Activated naive CD8-positive, alpha-beta T cell treated with anti-CD3 and anti-CD28 coated beads, Interleukin-2, amount 50 U/mL, for 24 hours (primary cell): ENCODE measurements at regions not wholly inside any gene's neighbourhood (a gene's known extent, or its start where the extent isn't known, plus 50 kb on each side); places are given as distances from the start of the nearest gene placed in this dataset.
"Not testable (repeated sequence)": the region's sequence is repeated elsewhere in the genome, so short reads cannot be mapped to it uniquely, and the experiment has no call there.

Source experiments
- ATAC-seq: fragments of 150-1000 bp; cut with Tn5 transposase; one replicate; pipeline ENCODE4 v1.10.0; 2021
- DNase-seq: peaks from one replicate; pipeline ENCODE4 v3.0.0; 2021
- H3K27ac Mint-ChIP-seq: one replicate; pipeline ENCODE4 v1.8.0; 2021; ENCODE audit warnings: mild to moderate bottlenecking, mixed read lengths
- H3K27me3 Mint-ChIP-seq: one replicate; pipeline ENCODE4 v1.8.0; 2021; ENCODE audit warnings: mixed read lengths
- H3K36me3 Mint-ChIP-seq: one replicate; pipeline ENCODE4 v1.8.0; 2021; ENCODE audit warnings: low read depth, mixed read lengths
- H3K4me1 Mint-ChIP-seq: one replicate; pipeline ENCODE4 v1.8.0; 2021; ENCODE audit warnings: mixed read lengths
- H3K4me3 Mint-ChIP-seq: one replicate; pipeline ENCODE4 v1.8.0; 2021; ENCODE audit warnings: mild to moderate bottlenecking, moderate library complexity, mixed read lengths
- H3K9me3 Mint-ChIP-seq: one replicate; pipeline ENCODE4 v1.8.0; 2021; ENCODE audit warnings: mixed read lengths

GRCh38 chr3:11719406-11720303 lies 75.9 kb upstream of the VGLL4 start:
- DNase-seq (peak; percentile 71), ATAC-seq (peak; percentile 61)
- Mint-ChIP-seq H3K36me3 (no peaks in the 10 kb centered on the region), H3K4me3 (peak overlapping the region; percentile 91), H3K4me1 (peaks cover 16% of the 10 kb centered on the region), H3K9me3 (no peaks in the 10 kb centered on the region), H3K27ac (no peak overlapping the region), H3K27me3 (peaks cover 15% of the 10 kb centered on the region)

GRCh38 chr3:11718637-11719405 lies 75.1 kb upstream of the VGLL4 start:
- ATAC-seq = peak; percentile 38
- peak overlapping the region; percentile 87 for H3K27ac Mint-ChIP-seq
- peak; percentile 43 for DNase-seq
- H3K36me3 Mint-ChIP-seq = no peaks in the 10 kb centered on the region
- no peaks in the 10 kb centered on the region for H3K9me3 Mint-ChIP-seq
- H3K4me1 Mint-ChIP-seq = peaks cover 15% of the 10 kb centered on the region
- peaks cover 13% of the 10 kb centered on the region for H3K27me3 Mint-ChIP-seq
- H3K4me3 Mint-ChIP-seq = peak overlapping the region; percentile 91

GRCh38 chr3:11717768-11718636 lies 74.3 kb upstream of the VGLL4 start:
- H3K4me1 Mint-ChIP-seq = peaks cover 15% of the 10 kb centered on the region
- H3K27me3 Mint-ChIP-seq = peaks cover 13% of the 10 kb centered on the region
- peak overlapping the region; percentile 87 for H3K27ac Mint-ChIP-seq
- ATAC-seq (no peak), DNase-seq (no peak)
- H3K9me3 Mint-ChIP-seq = no peaks in the 10 kb centered on the region
- H3K36me3 Mint-ChIP-seq = no peaks in the 10 kb centered on the region
- H3K4me3 Mint-ChIP-seq = peak overlapping the region; percentile 91

GRCh38 chr3:11717301-11717700 lies 73.6 kb upstream of the VGLL4 start:
- H3K27ac Mint-ChIP-seq = no peak overlapping the region
- H3K9me3 Mint-ChIP-seq = no peaks in the 10 kb centered on the region
- H3K4me3 Mint-ChIP-seq = no peak overlapping the region
- no peaks in the 10 kb centered on the region for H3K36me3 Mint-ChIP-seq
- peaks cover 15% of the 10 kb centered on the region for H3K4me1 Mint-ChIP-seq
- ATAC-seq = no peak
- H3K27me3 Mint-ChIP-seq = peaks cover 13% of the 10 kb centered on the region
- no peak for DNase-seq

GRCh38 chr3:11716573-11717290 lies 73.0 kb upstream of the VGLL4 start:
- peaks cover 10% of the 10 kb centered on the region for H3K27me3 Mint-ChIP-seq
- no peaks in the 10 kb centered on the region for H3K36me3 Mint-ChIP-seq
- H3K4me1 Mint-ChIP-seq = peaks cover 15% of the 10 kb centered on the region
- DNase-seq = no peak
- H3K9me3 Mint-ChIP-seq = no peaks in the 10 kb centered on the region
- no peak for ATAC-seq
- H3K27ac Mint-ChIP-seq = no peak overlapping the region
- H3K4me3 Mint-ChIP-seq = no peak overlapping the region

- no peak for ATAC-seq
- no peaks in the 10 kb centered on the region for H3K27me3 Mint-ChIP-seq
- H3K27ac Mint-ChIP-seq = no peak overlapping the region
- H3K4me3 Mint-ChIP-seq = no peak overlapping the region
- DNase-seq = no peak
- peaks cover 13% of the 10 kb centered on the region for H3K9me3 Mint-ChIP-seq
- peaks cover 4% of the 10 kb centered on the region for H3K4me1 Mint-ChIP-seq
- peaks cover 11% of the 10 kb centered on the region for H3K36me3 Mint-ChIP-seq
Measured at GRCh38 chr3:11713171-11713570, 69.5 kb upstream of the VGLL4 start.

GRCh38 chr3:11712646-11713045 lies 68.9 kb upstream of the VGLL4 start:
- H3K36me3 Mint-ChIP-seq = peaks cover 11% of the 10 kb centered on the region
- no peak for ATAC-seq
- no peak for DNase-seq
- peaks cover 13% of the 10 kb centered on the region for H3K9me3 Mint-ChIP-seq
- H3K4me1 Mint-ChIP-seq = no peaks in the 10 kb centered on the region
- no peak overlapping the region for H3K27ac Mint-ChIP-seq
- no peak overlapping the region for H3K4me3 Mint-ChIP-seq
- H3K27me3 Mint-ChIP-seq = no peaks in the 10 kb centered on the region

- H3K9me3 Mint-ChIP-seq = peaks cover 13% of the 10 kb centered on the region
Measured at GRCh38 chr3:11711876-11712275, 68.2 kb upstream of the VGLL4 start.

GRCh38 chr3:11709782-11710181 lies 66.1 kb upstream of the VGLL4 start:
- H3K9me3 Mint-ChIP-seq = peaks cover 13% of the 10 kb centered on the region
- no peak overlapping the region for H3K27ac Mint-ChIP-seq
- no peak overlapping the region for H3K4me3 Mint-ChIP-seq
- H3K36me3 Mint-ChIP-seq = peaks cover 11% of the 10 kb centered on the region
- no peak for ATAC-seq
- H3K4me1 Mint-ChIP-seq = no peaks in the 10 kb centered on the region
- DNase-seq = no peak
- H3K27me3 Mint-ChIP-seq = no peaks in the 10 kb centered on the region

More at GRCh38 chr3:11711876-11712275, 68.2 kb upstream of the VGLL4 start:
- Mint-ChIP-seq H3K4me3 (no peak overlapping the region), H3K36me3 (peaks cover 11% of the 10 kb centered on the region), H3K27me3 (no peaks in the 10 kb centered on the region), H3K27ac (no peak overlapping the region), H3K4me1 (no peaks in the 10 kb centered on the region)
- ATAC-seq (no peak), DNase-seq (no peak)

GRCh38 chr3:11707084-11707483 lies 63.4 kb upstream of the VGLL4 start:
- ATAC-seq, H3K4me3 Mint-ChIP-seq, DNase-seq, H3K27me3 Mint-ChIP-seq, H3K27ac Mint-ChIP-seq, H3K4me1 Mint-ChIP-seq: not testable (repeated sequence)
- Mint-ChIP-seq H3K36me3 (peaks cover 11% of the 10 kb centered on the region), H3K9me3 (peaks cover 13% of the 10 kb centered on the region)

GRCh38 chr3:11706604-11707003 lies 62.9 kb upstream of the VGLL4 start:
- Mint-ChIP-seq H3K27me3 (no peaks in the 10 kb centered on the region), H3K36me3 (peaks cover 11% of the 10 kb centered on the region), H3K9me3 (peaks cover 13% of the 10 kb centered on the region), H3K4me1 (no peaks in the 10 kb centered on the region), H3K4me3 (no peak overlapping the region), H3K27ac (no peak overlapping the region)
- no peak for ATAC-seq
- DNase-seq = no peak

- DNase-seq = no peak
Measured at GRCh38 chr3:11705049-11705448, 61.3 kb upstream of the VGLL4 start.

GRCh38 chr3:11703146-11703545 lies 59.4 kb upstream of the VGLL4 start:
- Mint-ChIP-seq H3K4me1 (no peaks in the 10 kb centered on the region), H3K4me3 (no peak overlapping the region), H3K27ac (no peak overlapping the region), H3K36me3 (no peaks in the 10 kb centered on the region), H3K9me3 (no peaks in the 10 kb centered on the region), H3K27me3 (no peaks in the 10 kb centered on the region)
- DNase-seq = no peak
- no peak for ATAC-seq

More at GRCh38 chr3:11705049-11705448, 61.3 kb upstream of the VGLL4 start:
- Mint-ChIP-seq H3K9me3 (peaks cover 7% of the 10 kb centered on the region), H3K4me3 (peak overlapping the region; percentile 19), H3K27ac (no peak overlapping the region), H3K27me3 (no peaks in the 10 kb centered on the region), H3K4me1 (no peaks in the 10 kb centered on the region), H3K36me3 (peaks cover 7% of the 10 kb centered on the region)
- no peak for ATAC-seq

GRCh38 chr3:11699083-11699427 lies 55.3 kb upstream of the VGLL4 start:
- ATAC-seq = no peak
- H3K4me3 Mint-ChIP-seq = no peak overlapping the region

More at GRCh38 chr3:11699083-11699427, 55.3 kb upstream of the VGLL4 start:
- Mint-ChIP-seq H3K9me3 (no peaks in the 10 kb centered on the region), H3K27ac (no peak overlapping the region), H3K36me3 (no peaks in the 10 kb centered on the region), H3K4me1 (no peaks in the 10 kb centered on the region), H3K27me3 (no peaks in the 10 kb centered on the region)
- no peak for DNase-seq
